Breast epithelium (tissue), 4 donors: ENCODE measurements at regions not wholly inside any gene's neighbourhood (a gene's known extent, or its start where the extent isn't known, plus 50 kb on each side); places are given as distances from the start of the nearest gene placed in this dataset.
A peak's percentile ranks its signal among the peaks of the same experiment; 100 is the strongest.

ENCODE experiments used
- DNase-seq, 2 donors: peaks; one replicate each; pipeline ENCODE4 v3.0.0-alpha.2; 2019; ENCODE audit warnings: low spot score in 2 of 2
- H3K27ac ChIP-seq, 2 donors: fragments of 200-600 bp; sonication (generic) in 1 of 2; one replicate each; pipeline ENCODE4 v1.5.1; 2016 to 2019; ENCODE audit warnings: mild to moderate bottlenecking in 1 of 2
- H3K27me3 ChIP-seq, 2 donors: fragments of 200-600 bp; sonication (generic) in 1 of 2; one replicate each; pipeline versions ENCODE4 v1.5.1 to v1.6.0; 2017 to 2019; ENCODE audit warnings: control low read depth in 1 of 2, mild to moderate bottlenecking in 1 of 2
- H3K36me3 ChIP-seq: fragments of 200-600 bp; one replicate; pipeline ENCODE4 v1.5.1; 2019
- H3K4me1 ChIP-seq, 2 donors: fragments of 200-600 bp; sonication (generic); one replicate each; pipeline ENCODE4 v1.5.1; 2016 to 2019; ENCODE audit warnings: control low read depth in 1 of 2
- H3K4me3 ChIP-seq, 3 donors: fragments of 200-600 bp; sonication (generic); 1 replicate in 2 of 3; 2 replicates in 1 of 3; pipeline ENCODE4 v1.5.1; 2016 to 2019; ENCODE audit warnings: mild to moderate bottlenecking in 3 of 3, moderate library complexity in 2 of 3
- H3K9me3 ChIP-seq, 2 donors: fragments of 200-600 bp; sonication (generic) in 1 of 2; one replicate each; pipeline ENCODE4 v1.5.1; 2016 to 2019; ENCODE audit warnings: control low read depth in 1 of 2
- POLR2A ChIP-seq: fragments of 450-650 bp; IDR thresholded peaks from one replicate; pipeline ENCODE4 v1.6.1; 2016; ENCODE audit warnings: antibody characterized with exemption, mild to moderate bottlenecking, moderate library complexity
- POLR2AphosphoS5 ChIP-seq, 3 donors: sonication (generic); formaldehyde crosslinking; IDR thresholded peaks; one replicate each; pipeline ENCODE4 v1.6.1; 2017; ENCODE audit warnings: antibody characterized with exemption in 3 of 3
- intact Hi-C: fragments of 100-400 bp; cut with DNase I; formaldehyde crosslinking; loops from one replicate; pipeline ENCODE4 v1.15.1; 2023; ENCODE audit warnings: low total_unique reads
- TF ChIP-seq, protein P1 (sequence below), 3 donors: fragments of 450-650 bp; IDR thresholded peaks; one replicate each; pipeline ENCODE4 v1.5.1; 2016 to 2017; ENCODE audit warnings: antibody characterized with exemption in 3 of 3, mild to moderate bottlenecking in 3 of 3, moderate library complexity in 3 of 3

DNA sequence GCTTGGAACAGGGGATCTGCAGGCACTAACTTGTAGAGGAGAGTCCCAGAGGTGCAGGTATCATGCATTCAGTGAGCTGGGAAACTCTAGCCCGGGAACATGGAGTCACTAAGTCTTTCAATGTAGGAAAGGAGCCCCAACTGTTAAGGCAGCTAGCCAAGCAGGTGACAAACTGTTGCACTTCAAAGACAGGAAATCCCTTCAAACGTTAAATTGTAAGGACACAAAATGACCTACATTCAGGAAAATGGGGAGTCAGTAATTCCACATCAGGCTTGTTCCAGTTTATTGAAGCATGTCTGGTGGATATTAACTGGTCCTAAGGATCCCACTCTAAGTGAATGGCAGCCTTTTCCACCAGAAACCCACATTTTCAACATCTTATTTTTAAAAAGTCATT is 364.5 kb downstream of the MTX2 start:
- no peaks in the 10 kb centered on the region for H3K9me3 ChIP-seq
- H3K27ac ChIP-seq = no peak overlapping the region
- peaks cover 0 to 22% of the 10 kb centered on the region in 2 donors for H3K27me3 ChIP-seq
- no peak for DNase-seq
- intact Hi-C loops = no loop called here
- H3K36me3 ChIP-seq = no peaks in the 10 kb centered on the region
- TF ChIP-seq, protein P1, sequence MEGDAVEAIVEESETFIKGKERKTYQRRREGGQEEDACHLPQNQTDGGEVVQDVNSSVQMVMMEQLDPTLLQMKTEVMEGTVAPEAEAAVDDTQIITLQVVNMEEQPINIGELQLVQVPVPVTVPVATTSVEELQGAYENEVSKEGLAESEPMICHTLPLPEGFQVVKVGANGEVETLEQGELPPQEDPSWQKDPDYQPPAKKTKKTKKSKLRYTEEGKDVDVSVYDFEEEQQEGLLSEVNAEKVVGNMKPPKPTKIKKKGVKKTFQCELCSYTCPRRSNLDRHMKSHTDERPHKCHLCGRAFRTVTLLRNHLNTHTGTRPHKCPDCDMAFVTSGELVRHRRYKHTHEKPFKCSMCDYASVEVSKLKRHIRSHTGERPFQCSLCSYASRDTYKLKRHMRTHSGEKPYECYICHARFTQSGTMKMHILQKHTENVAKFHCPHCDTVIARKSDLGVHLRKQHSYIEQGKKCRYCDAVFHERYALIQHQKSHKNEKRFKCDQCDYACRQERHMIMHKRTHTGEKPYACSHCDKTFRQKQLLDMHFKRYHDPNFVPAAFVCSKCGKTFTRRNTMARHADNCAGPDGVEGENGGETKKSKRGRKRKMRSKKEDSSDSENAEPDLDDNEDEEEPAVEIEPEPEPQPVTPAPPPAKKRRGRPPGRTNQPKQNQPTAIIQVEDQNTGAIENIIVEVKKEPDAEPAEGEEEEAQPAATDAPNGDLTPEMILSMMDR (IDR thresholded peaks at IDR 0.05) = no peak
- TF ChIP-seq POLR2AphosphoS5 (IDR thresholded peaks at IDR 0.05) (no peak), POLR2A (no peak)
- H3K4me1 ChIP-seq = no peaks in the 10 kb centered on the region
- no peak overlapping the region for H3K4me3 ChIP-seq

DNA sequence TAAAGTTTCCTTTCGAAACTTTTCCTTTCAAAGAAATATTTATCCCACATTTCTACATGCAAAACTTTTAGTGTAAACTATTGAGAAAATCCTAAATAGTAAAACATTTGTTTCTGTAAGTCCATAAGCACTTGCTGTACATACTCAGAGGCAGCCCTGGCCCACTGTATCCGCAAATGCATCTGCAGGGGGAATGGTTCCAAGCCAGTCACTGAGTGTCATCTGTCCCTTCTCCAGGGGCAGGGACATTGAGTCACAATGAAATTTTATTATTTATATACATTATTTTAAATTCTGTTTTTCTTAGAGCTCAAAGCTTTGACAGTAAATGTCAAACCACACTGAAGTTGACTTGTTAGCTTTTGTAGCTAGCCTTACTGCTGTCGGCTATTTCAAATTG is 367.2 kb downstream of the MTX2 start:
- TF ChIP-seq POLR2A (no peak), POLR2AphosphoS5 (IDR thresholded peaks at IDR 0.05) (no peak)
- TF ChIP-seq, protein P1 (IDR thresholded peaks at IDR 0.05) = no peak
- intact Hi-C loops = loop anchor here (5.0 kb wide), 1 partner anchor 499 kb away; no protein-coding TSS in a partner anchor
- Histone ChIP-seq H3K4me3 (no peak overlapping the region), H3K9me3 (no peaks in the 10 kb centered on the region), H3K27me3 (peaks cover 0 to 39% of the 10 kb centered on the region in 2 donors), H3K36me3 (no peaks in the 10 kb centered on the region), H3K4me1 (no peaks in the 10 kb centered on the region), H3K27ac (no peak overlapping the region)
- DNase-seq = no peak

DNA sequence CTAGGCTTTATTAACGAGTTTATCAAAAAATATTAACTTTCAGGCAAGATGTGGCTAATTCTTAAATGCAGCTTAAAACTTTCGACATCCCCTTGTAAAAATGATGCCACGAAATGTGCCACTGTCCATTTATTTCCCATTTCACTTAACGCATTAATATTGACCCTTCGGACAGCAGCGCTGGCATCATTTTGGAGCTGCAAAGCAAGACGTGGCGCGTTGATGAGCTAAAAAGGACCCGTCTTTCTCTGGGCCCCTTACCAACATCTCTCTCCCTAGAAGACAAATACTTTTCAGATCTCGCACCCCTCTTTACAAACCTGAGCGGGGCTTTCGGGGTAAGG is 367.9 kb downstream of the MTX2 start:
- TF ChIP-seq POLR2A = no peak
- TF ChIP-seq POLR2AphosphoS5 (IDR thresholded peaks at IDR 0.05) = no peak
- TF ChIP-seq, protein P1 (IDR thresholded peaks at IDR 0.05) = no peak
- peak overlapping the region; percentile 66 to 92 for H3K27ac ChIP-seq
- DNase-seq = no peak
- peak overlapping the region; percentile 60 to 89 (median 77) for H3K4me3 ChIP-seq
- H3K4me1 ChIP-seq = no peaks in the 10 kb centered on the region
- no peaks in the 10 kb centered on the region for H3K9me3 ChIP-seq
- H3K27me3 ChIP-seq = peaks cover 0 to 40% of the 10 kb centered on the region in 2 donors
- no peaks in the 10 kb centered on the region for H3K36me3 ChIP-seq
- intact Hi-C loops = loop anchor here (5.0 kb wide), 1 partner anchor 500 kb away; no protein-coding TSS in a partner anchor

DNA sequence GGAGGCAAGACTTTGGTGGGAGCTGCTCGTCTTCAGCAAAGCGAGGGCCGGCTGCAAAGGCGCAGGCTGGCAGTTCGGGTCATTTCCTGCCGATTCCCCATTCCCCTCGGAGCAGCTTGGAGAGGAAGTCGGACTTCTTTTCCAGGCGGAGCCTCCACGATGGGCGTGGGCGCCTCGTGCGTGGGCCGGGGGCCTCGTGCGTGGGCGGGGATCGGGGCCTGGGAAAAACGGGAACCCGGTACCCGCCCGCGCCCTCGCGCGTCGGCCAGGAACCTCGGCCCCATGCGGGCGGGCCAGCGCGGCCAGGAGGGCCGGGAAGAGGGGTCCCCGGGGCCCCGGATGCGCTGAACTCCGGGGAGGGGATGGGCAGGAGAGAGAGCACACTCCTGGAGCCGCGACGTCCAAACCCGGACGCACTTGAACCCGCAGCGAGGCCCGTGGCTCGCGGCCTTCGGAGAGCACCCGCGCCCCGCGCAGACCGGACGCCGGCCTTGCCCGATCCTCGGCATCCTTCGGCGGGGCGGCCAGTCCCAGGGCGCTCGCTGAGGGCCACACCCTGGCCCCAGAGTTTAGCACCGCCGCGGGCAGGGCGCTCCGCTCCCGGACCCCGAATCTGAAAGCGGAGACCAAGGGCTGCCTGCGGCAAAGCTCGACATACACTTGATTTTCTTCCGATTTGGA is 368.4 kb downstream of the MTX2 start:
- Histone ChIP-seq H3K27ac (peak overlapping the region; percentile 66 to 92), H3K4me3 (peak overlapping the region; percentile 60 to 89 (median 77)), H3K9me3 (no peaks in the 10 kb centered on the region), H3K36me3 (no peaks in the 10 kb centered on the region), H3K27me3 (peaks cover 0 to 40% of the 10 kb centered on the region in 2 donors), H3K4me1 (no peaks in the 10 kb centered on the region)
- peak in 1 of 3 donors; percentile 7 for TF ChIP-seq POLR2AphosphoS5 (IDR thresholded peaks at IDR 0.05)
- TF ChIP-seq, protein P1 (IDR thresholded peaks at IDR 0.05) = no peak
- TF ChIP-seq POLR2A = no peak
- intact Hi-C loops = loop anchor here (5.0 kb wide), 1 partner anchor 500 kb away; no protein-coding TSS in a partner anchor
- no peak for DNase-seq

DNA sequence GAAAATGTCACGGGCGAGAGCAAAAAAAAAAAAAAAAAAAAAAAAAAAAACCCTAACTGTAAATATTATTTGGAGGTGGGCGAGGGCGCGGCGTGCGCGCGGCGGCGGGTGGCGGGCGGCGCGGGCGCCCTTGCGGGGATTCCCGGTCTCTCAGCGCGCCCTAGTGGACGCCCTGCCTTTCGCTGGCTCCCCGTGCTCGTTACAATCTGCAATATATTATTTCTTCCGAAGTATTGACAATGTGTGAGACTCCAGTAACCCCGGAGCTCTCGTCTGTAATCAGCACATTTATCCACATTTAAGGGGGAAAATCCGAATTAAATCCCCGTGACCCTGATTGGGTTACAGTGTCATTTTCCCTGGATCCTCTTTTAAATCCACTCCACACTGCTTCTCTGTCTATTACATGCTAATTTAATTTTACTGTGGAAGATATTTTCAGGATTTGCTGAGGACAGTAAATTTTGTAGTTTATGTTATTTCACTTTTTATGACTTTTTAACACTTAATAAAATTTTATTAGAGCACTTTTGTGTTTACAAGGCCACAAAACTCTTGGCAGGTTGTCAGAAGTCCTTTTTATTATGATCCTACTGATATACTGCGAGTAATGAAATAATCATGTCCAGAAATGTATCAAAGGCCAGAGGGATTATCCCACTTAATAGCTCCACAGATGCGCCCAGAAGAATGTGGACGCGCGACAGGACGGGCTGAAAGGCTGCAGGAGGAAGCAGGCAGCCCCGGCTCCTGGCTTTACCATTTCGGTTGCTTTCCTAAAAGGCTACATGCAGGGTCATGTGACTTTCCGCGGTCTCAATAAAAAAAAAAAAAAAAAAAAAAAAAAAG is 369.1 kb downstream of the MTX2 start:
- Histone ChIP-seq H3K27me3 (peaks cover 0 to 36% of the 10 kb centered on the region in 2 donors), H3K4me1 (no peaks in the 10 kb centered on the region), H3K27ac (no peak overlapping the region), H3K36me3 (no peaks in the 10 kb centered on the region), H3K9me3 (no peaks in the 10 kb centered on the region), H3K4me3 (peak overlapping the region; percentile 60 to 89 (median 77))
- DNase-seq = peak; percentile 27 to 70
- TF ChIP-seq, protein P1 (IDR thresholded peaks at IDR 0.05) = peak in 2 of 3 donors; percentile 28 to 82
- TF ChIP-seq POLR2AphosphoS5 (IDR thresholded peaks at IDR 0.05) = no peak
- intact Hi-C loops = loop anchor here (5.0 kb wide), 1 partner anchor 501 kb away; no protein-coding TSS in a partner anchor
